Cardiac fibroblast (primary cell): ENCODE measurements at regions not wholly inside any gene's neighbourhood (a gene's known extent, or its start where the extent isn't known, plus 50 kb on each side); places are given as distances from the start of the nearest gene placed in this dataset.

ENCODE experiments used
- DNase-seq, 2 donors: peaks; one replicate each; pipeline versions ENCODE4 v3.0.0 to v3.0.0-alpha.2; 2010; ENCODE audit warnings: low read depth in 2 of 2
- H3K4me3 ChIP-seq, 2 donors: replicated peaks in 1 of 2; 1 replicate in 1 of 2; 2 replicates in 1 of 2; pipeline ENCODE4 v1.5.1; 2011; ENCODE audit warnings: low read depth in 2 of 2, low read length in 2 of 2, mild to moderate bottlenecking in 2 of 2, moderate library complexity in 1 of 2
- TF ChIP-seq, protein P1 (sequence below): IDR thresholded peaks from one replicate; pipeline ENCODE4 v1.5.1; 2011; ENCODE audit warnings: low read depth, mild to moderate bottlenecking, low read length, inconsistent platforms

GRCh38 chr4:125679989-125680388 lies 365.2 kb downstream of the FAT4 start:
- H3K4me3 ChIP-seq: no peak overlapping the region
- DNase-seq: peak in 1 of 2 donors; percentile 9
- TF ChIP-seq, protein P1, sequence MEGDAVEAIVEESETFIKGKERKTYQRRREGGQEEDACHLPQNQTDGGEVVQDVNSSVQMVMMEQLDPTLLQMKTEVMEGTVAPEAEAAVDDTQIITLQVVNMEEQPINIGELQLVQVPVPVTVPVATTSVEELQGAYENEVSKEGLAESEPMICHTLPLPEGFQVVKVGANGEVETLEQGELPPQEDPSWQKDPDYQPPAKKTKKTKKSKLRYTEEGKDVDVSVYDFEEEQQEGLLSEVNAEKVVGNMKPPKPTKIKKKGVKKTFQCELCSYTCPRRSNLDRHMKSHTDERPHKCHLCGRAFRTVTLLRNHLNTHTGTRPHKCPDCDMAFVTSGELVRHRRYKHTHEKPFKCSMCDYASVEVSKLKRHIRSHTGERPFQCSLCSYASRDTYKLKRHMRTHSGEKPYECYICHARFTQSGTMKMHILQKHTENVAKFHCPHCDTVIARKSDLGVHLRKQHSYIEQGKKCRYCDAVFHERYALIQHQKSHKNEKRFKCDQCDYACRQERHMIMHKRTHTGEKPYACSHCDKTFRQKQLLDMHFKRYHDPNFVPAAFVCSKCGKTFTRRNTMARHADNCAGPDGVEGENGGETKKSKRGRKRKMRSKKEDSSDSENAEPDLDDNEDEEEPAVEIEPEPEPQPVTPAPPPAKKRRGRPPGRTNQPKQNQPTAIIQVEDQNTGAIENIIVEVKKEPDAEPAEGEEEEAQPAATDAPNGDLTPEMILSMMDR: no peak

GRCh38 chr4:125681240-125681639 lies 366.5 kb downstream of the FAT4 start:
- DNase-seq: no peak
- H3K4me3 ChIP-seq: no peak overlapping the region
- TF ChIP-seq, protein P1: no peak

- TF ChIP-seq, protein P1: no peak
- DNase-seq: no peak
- H3K4me3 ChIP-seq: no peak overlapping the region
Measured at GRCh38 chr4:125682730-125683129, 368.0 kb downstream of the FAT4 start.

DNA sequence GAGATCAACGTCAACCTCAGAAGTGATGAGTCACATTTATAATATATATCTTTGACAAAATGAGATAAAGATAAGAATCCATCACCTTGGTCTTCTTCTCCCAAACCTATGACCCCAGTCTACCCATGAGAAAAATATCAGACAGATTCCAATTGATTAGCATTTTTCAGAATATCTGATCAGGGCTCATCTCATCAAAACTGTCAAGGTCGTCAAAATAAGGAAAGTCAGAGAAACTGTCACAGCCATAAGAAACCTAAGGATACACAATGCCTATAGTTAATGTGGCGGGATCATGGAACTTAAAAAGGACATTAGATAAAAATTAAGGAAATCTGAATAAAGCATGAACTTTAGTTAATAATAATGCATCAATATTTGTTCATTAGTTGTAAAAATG lies 374.1 kb downstream of the FAT4 start:
- no peak overlapping the region for H3K4me3 ChIP-seq
- TF ChIP-seq, protein P1: no peak

DNA sequence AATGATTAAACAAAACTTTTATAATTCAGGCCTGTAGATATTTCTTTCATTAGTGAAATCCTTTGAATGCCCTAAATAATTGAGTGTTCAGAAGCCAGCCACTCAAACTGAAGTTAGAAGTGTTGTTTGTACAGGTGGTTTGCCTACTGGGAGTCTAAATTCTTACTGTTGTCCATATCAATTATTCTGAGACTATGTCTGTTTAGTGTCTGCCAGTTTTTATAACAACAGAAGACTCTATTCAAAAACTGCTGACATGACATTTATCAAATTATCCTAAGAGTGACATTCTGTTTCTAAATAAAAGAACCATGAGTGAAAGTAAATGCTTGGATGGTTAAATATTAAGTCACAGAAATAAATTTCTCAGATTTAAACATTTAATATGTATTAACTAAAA lies 375.1 kb downstream of the FAT4 start:
- no peak overlapping the region for H3K4me3 ChIP-seq
- TF ChIP-seq, protein P1: no peak
- DNase-seq: no peak

More for the DNA sequence above, 374.1 kb downstream of the FAT4 start:
- DNase-seq: no peak

DNA sequence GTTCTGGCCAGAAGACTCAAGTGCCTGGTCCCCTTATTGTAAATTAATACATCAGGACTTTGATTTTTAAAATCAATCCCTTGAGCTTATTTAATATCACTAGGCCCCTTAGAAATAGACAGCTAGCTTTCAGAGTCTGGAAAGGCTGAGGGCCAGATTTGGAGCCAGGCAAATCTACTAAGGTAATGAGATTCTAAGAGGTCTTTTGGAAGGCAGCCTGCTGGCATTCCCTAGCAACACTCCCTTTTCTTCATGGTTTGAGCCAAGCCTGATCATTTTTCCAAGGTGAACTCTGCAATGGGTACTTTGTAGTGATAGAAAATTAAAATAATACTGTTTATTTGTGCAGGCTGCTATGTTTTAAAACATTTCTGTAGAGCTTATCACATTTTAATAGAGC lies 378.5 kb downstream of the FAT4 start:
- DNase-seq: no peak
- H3K4me3 ChIP-seq: no peak overlapping the region
- TF ChIP-seq, protein P1: no peak

- TF ChIP-seq, protein P1: no peak
- peak in 1 of 2 donors; percentile 18 for DNase-seq
- H3K4me3 ChIP-seq: no peak overlapping the region
Measured at GRCh38 chr4:125702406-125702805, 387.7 kb downstream of the FAT4 start.
